ENCODE measurements at regions not wholly inside any gene's neighbourhood (a gene's known extent, or its start where the extent isn't known, plus 50 kb on each side); places are given as distances from the start of the nearest gene placed in this dataset.
"Not testable (repeated sequence)": the region's sequence is repeated elsewhere in the genome, so short reads cannot be mapped to it uniquely, and the experiment has no call there.

- no peak for TF ChIP-seq CTCF (IDR thresholded peaks at IDR 0.05; ENCODE audit: insufficient read depth, low read length, missing control alignments)
- no peak overlapping the region for H3K4me3 ChIP-seq (ENCODE audit: low read depth, low read length)
- ChIA-PET CTCF (no interaction called here), POLR2A (no interaction called here)
- no peak for DNase-seq (ENCODE audit: low read depth, low spot score)
Observed at GRCh38 chr5:50898966-50899365, 232.5 kb downstream of the PARP8 start.

- TF ChIP-seq CTCF (IDR thresholded peaks at IDR 0.05; ENCODE audit: insufficient read depth, low read length, missing control alignments): no peak
- no peak for DNase-seq (ENCODE audit: low read depth, low spot score)
- H3K4me3 ChIP-seq (ENCODE audit: low read depth, low read length): no peak overlapping the region
- CTCF ChIA-PET: interaction anchor here (1.4 kb wide), 1 partner anchor 58 kb away, joined by 4 read pairs; no protein-coding TSS in a partner anchor
- POLR2A ChIA-PET: no interaction called here
Observed at GRCh38 chr5:50900952-50901510, 234.6 kb downstream of the PARP8 start.

GRCh38 chr5:50903651-50904050 is 237.2 kb downstream of the PARP8 start:
- DNase-seq (ENCODE audit: low read depth, low spot score): no peak
- no peak for TF ChIP-seq CTCF (IDR thresholded peaks at IDR 0.05; ENCODE audit: insufficient read depth, low read length, missing control alignments)
- H3K4me3 ChIP-seq (ENCODE audit: low read depth, low read length): no peak overlapping the region
- CTCF ChIA-PET: no interaction called here
- POLR2A ChIA-PET: no interaction called here

GRCh38 chr5:50905996-50906570 is 239.6 kb downstream of the PARP8 start:
- CTCF ChIA-PET: no interaction called here
- no peak overlapping the region for H3K4me3 ChIP-seq (ENCODE audit: low read depth, low read length)
- POLR2A ChIA-PET: no interaction called here
- no peak for DNase-seq (ENCODE audit: low read depth, low spot score)
- TF ChIP-seq CTCF (IDR thresholded peaks at IDR 0.05; ENCODE audit: insufficient read depth, low read length, missing control alignments): no peak

GRCh38 chr5:50920160-50920559 is 253.7 kb downstream of the PARP8 start:
- DNase-seq (ENCODE audit: low read depth, low spot score); CTCF ChIA-PET; H3K4me3 ChIP-seq (ENCODE audit: low read depth, low read length); POLR2A ChIA-PET: not testable (repeated sequence)

GRCh38 chr5:50921366-50922133 is 255.1 kb downstream of the PARP8 start:
- DNase-seq (ENCODE audit: low read depth, low spot score): no peak
- ChIA-PET POLR2A (no interaction called here), CTCF (no interaction called here)
- H3K4me3 ChIP-seq (ENCODE audit: low read depth, low read length): no peak overlapping the region
- TF ChIP-seq CTCF (IDR thresholded peaks at IDR 0.05; ENCODE audit: insufficient read depth, low read length, missing control alignments): no peak

Data from AG04449 (cell line).